ENCODE measurements at regions not wholly inside any gene's neighbourhood (a gene's known extent, or its start where the extent isn't known, plus 50 kb on each side); places are given as distances from the start of the nearest gene placed in this dataset.

DNA sequence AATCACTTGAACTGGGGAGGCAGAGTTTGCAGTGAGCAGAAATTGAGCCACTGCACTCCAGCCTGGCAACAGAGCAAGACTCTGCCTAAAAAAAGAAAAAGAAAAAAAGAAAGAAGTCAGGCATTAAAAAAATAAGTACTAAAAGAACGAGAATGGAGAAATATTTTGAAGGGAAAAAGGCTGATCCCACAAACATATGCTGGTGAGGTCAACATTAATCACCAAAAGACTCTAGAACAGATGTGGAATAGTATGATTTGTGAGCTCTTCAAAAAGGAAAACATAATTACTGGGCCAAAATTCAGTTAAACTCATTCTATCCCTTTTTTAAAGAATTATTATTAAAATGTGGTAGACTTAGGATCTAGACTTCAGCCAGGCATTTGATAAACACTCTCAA, 61.2 kb upstream of the NRSN1 start:
- TF ChIP-seq, protein P1, sequence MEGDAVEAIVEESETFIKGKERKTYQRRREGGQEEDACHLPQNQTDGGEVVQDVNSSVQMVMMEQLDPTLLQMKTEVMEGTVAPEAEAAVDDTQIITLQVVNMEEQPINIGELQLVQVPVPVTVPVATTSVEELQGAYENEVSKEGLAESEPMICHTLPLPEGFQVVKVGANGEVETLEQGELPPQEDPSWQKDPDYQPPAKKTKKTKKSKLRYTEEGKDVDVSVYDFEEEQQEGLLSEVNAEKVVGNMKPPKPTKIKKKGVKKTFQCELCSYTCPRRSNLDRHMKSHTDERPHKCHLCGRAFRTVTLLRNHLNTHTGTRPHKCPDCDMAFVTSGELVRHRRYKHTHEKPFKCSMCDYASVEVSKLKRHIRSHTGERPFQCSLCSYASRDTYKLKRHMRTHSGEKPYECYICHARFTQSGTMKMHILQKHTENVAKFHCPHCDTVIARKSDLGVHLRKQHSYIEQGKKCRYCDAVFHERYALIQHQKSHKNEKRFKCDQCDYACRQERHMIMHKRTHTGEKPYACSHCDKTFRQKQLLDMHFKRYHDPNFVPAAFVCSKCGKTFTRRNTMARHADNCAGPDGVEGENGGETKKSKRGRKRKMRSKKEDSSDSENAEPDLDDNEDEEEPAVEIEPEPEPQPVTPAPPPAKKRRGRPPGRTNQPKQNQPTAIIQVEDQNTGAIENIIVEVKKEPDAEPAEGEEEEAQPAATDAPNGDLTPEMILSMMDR (IDR thresholded peaks at IDR 0.05; ENCODE audit: borderline replicate concordance, extremely low read depth, insufficient read depth), result no peak
- intact Hi-C loops (cut with DNase I), result no loop called here

DNA sequence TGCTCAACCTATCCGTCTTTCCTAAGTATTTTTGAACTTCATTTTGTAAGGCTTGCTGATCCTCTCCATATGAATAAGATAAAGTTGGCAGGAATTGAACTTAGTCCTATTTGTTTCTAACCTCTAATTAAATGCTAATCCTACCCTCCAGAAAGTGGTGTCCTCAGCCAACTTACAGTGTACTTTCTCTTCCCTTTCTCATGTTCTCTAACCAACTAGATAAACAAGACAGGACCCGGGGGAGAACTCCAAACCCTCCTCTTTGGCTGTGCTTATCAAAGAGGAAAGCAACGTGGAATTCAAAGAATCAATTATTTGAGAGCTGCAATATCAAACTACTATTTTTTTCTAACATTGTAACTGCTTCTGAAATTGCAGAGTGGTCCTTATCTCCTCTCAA, 56.5 kb upstream of the NRSN1 start:
- intact Hi-C loops (cut with DNase I), result no loop called here
- DNase-seq (no peak), FAIRE-seq (no peak)
- H3K9me3 ChIP-seq (ENCODE audit: control insufficient read depth in 2 of 3, insufficient read depth in 1 of 3, low read length in 3 of 3), result no peaks in the 10 kb centered on the region
- TF ChIP-seq, protein P1 (IDR thresholded peaks at IDR 0.05; ENCODE audit: borderline replicate concordance, extremely low read depth, insufficient read depth), result no peak
- no peaks in the 10 kb centered on the region for H3K36me3 ChIP-seq (ENCODE audit: control insufficient read depth in 2 of 3, insufficient read depth in 3 of 3, low read length in 3 of 3)
- no peak overlapping the region for H3K9ac ChIP-seq (ENCODE audit: low read length in 3 of 3)
- H3K4me3 ChIP-seq (ENCODE audit: low read length in 3 of 3), result no peak overlapping the region
- H3K27ac ChIP-seq (ENCODE audit: low read depth in 2 of 2, low read length in 2 of 2), result no peak overlapping the region
- no peaks in the 10 kb centered on the region for H3K27me3 ChIP-seq (ENCODE audit: control insufficient read depth, insufficient read depth, low read length)
- H3K4me1 ChIP-seq (ENCODE audit: control insufficient read depth in 2 of 3, insufficient read depth in 2 of 3, low read depth in 1 of 3, low read length in 3 of 3), result no peaks in the 10 kb centered on the region

More for the DNA sequence above, 61.2 kb upstream of the NRSN1 start:
- Histone ChIP-seq H3K4me1 (ENCODE audit: control insufficient read depth in 2 of 3, insufficient read depth in 2 of 3, low read depth in 1 of 3, low read length in 3 of 3) (no peaks in the 10 kb centered on the region), H3K36me3 (ENCODE audit: control insufficient read depth in 2 of 3, insufficient read depth in 3 of 3, low read length in 3 of 3) (no peaks in the 10 kb centered on the region), H3K27me3 (ENCODE audit: control insufficient read depth, insufficient read depth, low read length) (no peaks in the 10 kb centered on the region), H3K27ac (ENCODE audit: low read depth in 2 of 2, low read length in 2 of 2) (no peak overlapping the region), H3K9me3 (ENCODE audit: control insufficient read depth in 2 of 3, insufficient read depth in 1 of 3, low read length in 3 of 3) (no peaks in the 10 kb centered on the region), H3K9ac (ENCODE audit: low read length in 3 of 3) (no peak overlapping the region), H3K4me3 (ENCODE audit: low read length in 3 of 3) (no peak overlapping the region)
- DNase-seq (no peak), FAIRE-seq (no peak)

DNA sequence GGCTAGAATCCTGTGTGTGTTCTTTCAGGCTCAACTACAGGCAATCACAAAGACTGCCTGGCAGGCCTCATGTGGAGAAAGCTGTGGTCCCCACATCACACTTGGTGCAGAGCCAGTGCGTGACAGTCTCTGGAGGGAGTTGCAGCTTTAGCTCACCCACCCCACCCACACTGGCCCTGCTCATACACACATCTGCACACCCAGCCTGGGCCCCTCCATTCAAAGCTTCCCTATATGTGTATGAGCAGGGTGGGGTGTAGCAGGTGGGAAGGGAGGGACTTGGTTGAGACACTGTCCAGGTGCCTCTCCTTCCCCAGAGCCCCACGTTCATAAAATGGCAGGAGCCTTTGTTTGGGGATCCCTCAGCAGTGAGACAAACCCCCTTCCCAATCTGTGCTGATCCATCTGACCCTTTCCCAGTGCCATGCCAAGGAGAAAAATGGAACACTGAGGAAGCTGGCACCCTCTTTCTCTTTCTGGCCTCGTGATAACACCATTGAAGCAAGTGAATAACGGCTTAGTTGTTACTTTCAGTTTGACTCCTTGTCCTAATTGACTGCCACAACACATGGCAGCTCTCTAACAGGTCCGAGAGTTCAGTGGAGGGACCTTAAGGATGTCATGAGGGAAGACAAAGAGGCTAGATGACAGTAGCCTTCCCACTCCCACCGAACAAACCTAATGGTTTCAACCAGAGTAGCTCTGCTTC, 53.8 kb upstream of the NRSN1 start:
- Histone ChIP-seq H3K9me3 (ENCODE audit: control insufficient read depth in 2 of 3, insufficient read depth in 1 of 3, low read length in 3 of 3) (no peaks in the 10 kb centered on the region), H3K27me3 (ENCODE audit: control insufficient read depth, insufficient read depth, low read length) (no peaks in the 10 kb centered on the region), H3K36me3 (ENCODE audit: control insufficient read depth in 2 of 3, insufficient read depth in 3 of 3, low read length in 3 of 3) (no peaks in the 10 kb centered on the region), H3K4me3 (ENCODE audit: low read length in 3 of 3) (no peak overlapping the region), H3K9ac (ENCODE audit: low read length in 3 of 3) (no peak overlapping the region), H3K27ac (ENCODE audit: low read depth in 2 of 2, low read length in 2 of 2) (no peak overlapping the region), H3K4me1 (ENCODE audit: control insufficient read depth in 2 of 3, insufficient read depth in 2 of 3, low read depth in 1 of 3, low read length in 3 of 3) (no peaks in the 10 kb centered on the region)
- intact Hi-C loops (cut with DNase I), result no loop called here
- DNase-seq (no peak), FAIRE-seq (no peak)
- TF ChIP-seq, protein P1 (IDR thresholded peaks at IDR 0.05; ENCODE audit: borderline replicate concordance, extremely low read depth, insufficient read depth), result no peak

DNA sequence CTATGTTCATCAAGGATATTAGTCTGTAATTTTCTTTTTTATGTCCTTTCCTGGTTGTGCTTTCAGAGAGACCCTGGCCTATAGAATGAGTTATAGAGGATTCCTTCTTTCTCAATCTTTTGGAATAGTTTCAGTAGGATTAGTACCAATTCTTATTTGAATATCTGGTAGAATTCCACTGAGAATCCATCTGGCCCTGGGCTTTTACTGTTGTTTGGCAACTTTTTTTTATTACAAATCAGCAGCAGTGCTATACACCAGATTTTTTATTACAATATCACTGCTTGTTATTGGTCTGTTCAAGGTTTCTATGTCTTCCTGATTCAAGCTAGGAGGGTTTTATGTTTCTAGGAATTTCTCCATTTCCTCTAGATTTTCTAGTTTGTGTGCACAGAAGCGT, 50.0 kb upstream of the NRSN1 start:
- no peaks in the 10 kb centered on the region for H3K9me3 ChIP-seq (ENCODE audit: control insufficient read depth in 2 of 3, insufficient read depth in 1 of 3, low read length in 3 of 3)
- H3K9ac ChIP-seq (ENCODE audit: low read length in 3 of 3), result no peak overlapping the region
- DNase-seq (no peak), FAIRE-seq (no peak)
- no peak overlapping the region for H3K4me3 ChIP-seq (ENCODE audit: low read length in 3 of 3)
- H3K27me3 ChIP-seq (ENCODE audit: control insufficient read depth, insufficient read depth, low read length), result no peaks in the 10 kb centered on the region
- intact Hi-C loops (cut with DNase I), result no loop called here
- TF ChIP-seq, protein P1 (IDR thresholded peaks at IDR 0.05; ENCODE audit: borderline replicate concordance, extremely low read depth, insufficient read depth), result no peak
- no peak overlapping the region for H3K27ac ChIP-seq (ENCODE audit: low read depth in 2 of 2, low read length in 2 of 2)
- H3K4me1 ChIP-seq (ENCODE audit: control insufficient read depth in 2 of 3, insufficient read depth in 2 of 3, low read depth in 1 of 3, low read length in 3 of 3), result no peaks in the 10 kb centered on the region
- no peaks in the 10 kb centered on the region for H3K36me3 ChIP-seq (ENCODE audit: control insufficient read depth in 2 of 3, insufficient read depth in 3 of 3, low read length in 3 of 3)
